ENCODE measurements at regions not wholly inside any gene's neighbourhood (a gene's known extent, or its start where the extent isn't known, plus 50 kb on each side); places are given as distances from the start of the nearest gene placed in this dataset.

DNA sequence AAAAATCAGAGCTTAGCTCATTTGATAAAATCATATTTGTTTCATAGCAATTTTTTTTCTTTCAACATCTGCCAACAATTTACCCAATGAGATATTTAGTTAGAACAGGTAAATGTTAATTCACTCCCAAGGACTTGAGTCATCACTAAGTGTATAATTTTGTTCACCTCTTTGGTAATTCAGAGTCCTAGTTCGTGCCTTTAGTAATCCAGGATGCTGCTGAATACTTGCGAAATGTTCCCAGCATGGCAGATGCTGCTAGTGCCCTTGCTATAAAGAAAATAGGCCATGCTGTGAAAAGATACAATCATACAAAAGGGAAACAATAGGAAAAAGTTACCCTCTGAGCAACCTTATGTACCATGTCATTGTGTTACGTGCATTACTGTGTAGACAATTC lies 210.5 kb downstream of the CSNK1G3 start:
- intact Hi-C loops (cut with micrococcal nuclease) (no loop called here), in situ Hi-C loops (cut with MboI) (no loop called here)
- Histone ChIP-seq H3K4me3 (no peak overlapping the region), H3K27ac (ENCODE audit: extremely low read depth, low read depth, low read length) (no peak overlapping the region), H3K9me3 (replicated peaks; ENCODE audit: control insufficient read depth, insufficient read depth, low read depth, low read length) (no peaks in the 10 kb centered on the region), H4K20me1 (replicated peaks; ENCODE audit: control insufficient read depth, insufficient read depth, low read length) (no peaks in the 10 kb centered on the region), H3K9ac (ENCODE audit: insufficient read depth in 1 of 2, low read depth in 2 of 2, low read length in 2 of 2) (no peak overlapping the region), H3K36me3 (ENCODE audit: control insufficient read depth, insufficient read depth, low read length) (no peaks in the 10 kb centered on the region), H3K79me2 (ENCODE audit: control insufficient read depth, insufficient read depth, low read length) (no peaks in the 10 kb centered on the region), H3K27me3 (ENCODE audit: control insufficient read depth in 2 of 2, insufficient read depth in 2 of 2, low read length in 2 of 2) (no peaks in the 10 kb centered on the region), H3K4me2 (ENCODE audit: insufficient read depth, low read length) (no peak overlapping the region), H3K9me1 (ENCODE audit: control insufficient read depth, insufficient read depth, low read length) (no peaks in the 10 kb centered on the region), H2AFZ (ENCODE audit: low read depth, low read length) (no peak overlapping the region), H3K4me1 (replicated peaks in 1 of 2; ENCODE audit: control insufficient read depth in 2 of 2, insufficient read depth in 2 of 2, low read length in 2 of 2) (no peaks in the 10 kb centered on the region)
- ATAC-seq = no peak
- WGBS (ENCODE audit: insufficient coverage, low coverage, missing lambda C conversion rate) = 0% methylated on average over 3 of the region's 3 CpGs
- FAIRE-seq = no peak
- CTCF ChIA-PET (ENCODE audit: low intra/inter-chr PET ratio) = no interaction called here
- no peak for TF ChIP-seq RAD21 (CRISPR knock-in tag; conservative IDR thresholded peaks at IDR 0.05 in 1 of 2, IDR thresholded peaks at IDR 0.05 in 1 of 2)
- POLR2A ChIA-PET = no interaction called here
- BruUV-seq (replicated peaks) = no TSS peak
- DNase-seq (ENCODE audit: extremely low read depth in 1 of 4, low spot score in 3 of 4) = no peak

DNA sequence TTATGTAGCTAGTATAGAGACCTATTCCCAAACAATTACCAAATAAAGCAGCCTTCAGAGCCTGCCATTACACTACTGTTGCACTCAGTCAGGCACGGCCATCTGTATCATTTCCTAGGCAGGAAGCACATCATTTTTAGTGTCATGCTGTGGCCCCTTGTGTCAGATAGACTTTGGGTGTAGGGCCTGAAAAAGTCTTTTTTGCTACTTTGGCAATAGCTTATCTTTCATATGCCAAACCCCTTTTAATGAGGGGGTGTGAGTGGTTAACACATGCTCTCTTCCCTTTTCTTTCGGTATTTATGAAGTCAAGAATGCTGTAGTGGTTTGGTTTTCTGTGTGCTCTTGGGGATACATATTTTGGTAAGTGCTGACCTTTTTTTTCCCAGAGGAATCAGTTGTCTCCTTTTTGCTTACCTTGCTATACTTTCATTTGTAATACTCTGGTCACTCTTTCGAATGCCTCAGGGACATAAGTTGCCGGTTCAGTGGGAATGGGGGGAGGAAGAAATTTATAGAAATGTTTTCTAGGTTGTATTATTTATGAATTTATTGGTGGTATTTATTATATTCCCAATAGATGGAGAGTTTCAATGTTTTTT lies 209.8 kb downstream of the CSNK1G3 start:
- no TSS peak for BruUV-seq (replicated peaks)
- FAIRE-seq = no peak
- Histone ChIP-seq H3K9me3 (replicated peaks; ENCODE audit: control insufficient read depth, insufficient read depth, low read depth, low read length) (no peaks in the 10 kb centered on the region), H3K4me2 (ENCODE audit: insufficient read depth, low read length) (no peak overlapping the region), H2AFZ (ENCODE audit: low read depth, low read length) (no peak overlapping the region), H3K27me3 (ENCODE audit: control insufficient read depth in 2 of 2, insufficient read depth in 2 of 2, low read length in 2 of 2) (no peaks in the 10 kb centered on the region), H3K4me3 (no peak overlapping the region), H3K9me1 (ENCODE audit: control insufficient read depth, insufficient read depth, low read length) (no peaks in the 10 kb centered on the region), H4K20me1 (replicated peaks; ENCODE audit: control insufficient read depth, insufficient read depth, low read length) (no peaks in the 10 kb centered on the region), H3K9ac (ENCODE audit: insufficient read depth in 1 of 2, low read depth in 2 of 2, low read length in 2 of 2) (no peak overlapping the region), H3K36me3 (ENCODE audit: control insufficient read depth, insufficient read depth, low read length) (no peaks in the 10 kb centered on the region), H3K4me1 (replicated peaks in 1 of 2; ENCODE audit: control insufficient read depth in 2 of 2, insufficient read depth in 2 of 2, low read length in 2 of 2) (no peaks in the 10 kb centered on the region), H3K79me2 (ENCODE audit: control insufficient read depth, insufficient read depth, low read length) (no peaks in the 10 kb centered on the region), H3K27ac (ENCODE audit: extremely low read depth, low read depth, low read length) (no peak overlapping the region)
- TF ChIP-seq ZNF316 (IDR thresholded peaks at IDR 0.05) (0 out of 2 replicates have a peak, but pooled peaks have one; percentile 5), ZNF780A (CRISPR knock-in tag; IDR thresholded peaks at IDR 0.05) (no peak)
- POLR2A ChIA-PET = no interaction called here
- WGBS (ENCODE audit: insufficient coverage, low coverage, missing lambda C conversion rate) = 0% methylated on average over 4 of the region's 4 CpGs
- in situ Hi-C loops (cut with MboI) = no loop called here
- intact Hi-C loops (cut with micrococcal nuclease) = no loop called here
- ATAC-seq = no peak
- no peak for DNase-seq (ENCODE audit: extremely low read depth in 1 of 4, low spot score in 3 of 4)
- CTCF ChIA-PET (ENCODE audit: low intra/inter-chr PET ratio) = no interaction called here

Data from K562 (cell line).